ENCODE measurements at regions not wholly inside any gene's neighbourhood (a gene's known extent, or its start where the extent isn't known, plus 50 kb on each side); places are given as distances from the start of the nearest gene placed in this dataset.

DNA sequence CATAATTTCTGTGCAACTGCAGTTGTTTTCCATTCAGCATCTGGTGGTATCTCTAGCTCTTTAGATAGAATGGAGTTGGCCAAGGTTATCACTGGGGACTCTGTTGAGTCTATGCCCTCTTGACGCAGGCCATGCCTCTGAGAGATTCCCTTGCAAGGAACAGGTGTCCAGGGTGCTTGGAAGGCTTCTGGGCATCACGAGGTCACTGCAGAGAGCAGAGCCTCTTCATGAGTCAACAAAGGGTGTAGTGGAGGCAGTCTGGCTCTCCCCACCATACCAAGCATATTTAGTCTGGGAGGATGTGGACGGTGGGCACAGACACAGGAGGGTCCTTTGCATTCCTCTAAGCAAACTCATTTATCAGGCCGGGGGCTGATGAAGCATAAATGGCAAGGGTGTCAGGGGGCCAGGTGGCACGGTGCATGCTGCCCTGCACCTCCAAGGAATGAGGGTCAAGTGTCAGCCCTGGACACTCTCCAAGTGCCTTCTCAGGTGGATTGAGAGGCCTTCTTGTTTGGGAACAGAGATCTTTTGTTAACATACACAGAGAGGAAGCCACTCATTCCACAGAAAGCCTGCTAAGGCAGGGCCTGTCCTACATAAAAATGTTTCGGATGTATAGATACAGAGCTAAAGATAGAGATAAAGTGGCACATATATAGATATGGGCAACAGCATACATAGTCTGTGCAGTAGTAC lies 328.6 kb downstream of the INHBA start:
- no peaks in the 10 kb centered on the region for H3K4me1 Mint-ChIP-seq
- no peaks in the 10 kb centered on the region for H3K36me3 Mint-ChIP-seq
- H3K4me3 ChIP-seq = no peak overlapping the region
- H3K27me3 Mint-ChIP-seq (ENCODE audit: insufficient read depth, low read depth) = peaks cover 2% of the 10 kb centered on the region
- H3K4me3 Mint-ChIP-seq = no peak overlapping the region
- no peak for DNase-seq (ENCODE audit: low spot score)
- TF ChIP-seq EZH2phosphoT487 (IDR thresholded peaks at IDR 0.05) (no peak), EZH2 (IDR thresholded peaks at IDR 0.05) (no peak)
- TF ChIP-seq, protein P1, sequence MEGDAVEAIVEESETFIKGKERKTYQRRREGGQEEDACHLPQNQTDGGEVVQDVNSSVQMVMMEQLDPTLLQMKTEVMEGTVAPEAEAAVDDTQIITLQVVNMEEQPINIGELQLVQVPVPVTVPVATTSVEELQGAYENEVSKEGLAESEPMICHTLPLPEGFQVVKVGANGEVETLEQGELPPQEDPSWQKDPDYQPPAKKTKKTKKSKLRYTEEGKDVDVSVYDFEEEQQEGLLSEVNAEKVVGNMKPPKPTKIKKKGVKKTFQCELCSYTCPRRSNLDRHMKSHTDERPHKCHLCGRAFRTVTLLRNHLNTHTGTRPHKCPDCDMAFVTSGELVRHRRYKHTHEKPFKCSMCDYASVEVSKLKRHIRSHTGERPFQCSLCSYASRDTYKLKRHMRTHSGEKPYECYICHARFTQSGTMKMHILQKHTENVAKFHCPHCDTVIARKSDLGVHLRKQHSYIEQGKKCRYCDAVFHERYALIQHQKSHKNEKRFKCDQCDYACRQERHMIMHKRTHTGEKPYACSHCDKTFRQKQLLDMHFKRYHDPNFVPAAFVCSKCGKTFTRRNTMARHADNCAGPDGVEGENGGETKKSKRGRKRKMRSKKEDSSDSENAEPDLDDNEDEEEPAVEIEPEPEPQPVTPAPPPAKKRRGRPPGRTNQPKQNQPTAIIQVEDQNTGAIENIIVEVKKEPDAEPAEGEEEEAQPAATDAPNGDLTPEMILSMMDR (IDR thresholded peaks at IDR 0.05) = no peak
- no peak overlapping the region for H3K4me2 ChIP-seq
- no peak overlapping the region for H3K27ac ChIP-seq
- no peak overlapping the region for H3K27ac Mint-ChIP-seq
- no peaks in the 10 kb centered on the region for H3K9me3 ChIP-seq (ENCODE audit: low read depth)
- no peaks in the 10 kb centered on the region for H3K79me2 ChIP-seq (ENCODE audit: low read depth)
- no peaks in the 10 kb centered on the region for H3F3A ChIP-seq (ENCODE audit: low read depth)
- no peak overlapping the region for H3K9ac ChIP-seq
- H3K4me1 ChIP-seq = no peaks in the 10 kb centered on the region
- no peak overlapping the region for H2AFZ ChIP-seq (replicated peaks)
- no peaks in the 10 kb centered on the region for H3K9me3 Mint-ChIP-seq
- H3K27me3 ChIP-seq = no peaks in the 10 kb centered on the region
- no peaks in the 10 kb centered on the region for H3K36me3 ChIP-seq
- H4K20me1 ChIP-seq (ENCODE audit: low read depth) = no peaks in the 10 kb centered on the region

DNA sequence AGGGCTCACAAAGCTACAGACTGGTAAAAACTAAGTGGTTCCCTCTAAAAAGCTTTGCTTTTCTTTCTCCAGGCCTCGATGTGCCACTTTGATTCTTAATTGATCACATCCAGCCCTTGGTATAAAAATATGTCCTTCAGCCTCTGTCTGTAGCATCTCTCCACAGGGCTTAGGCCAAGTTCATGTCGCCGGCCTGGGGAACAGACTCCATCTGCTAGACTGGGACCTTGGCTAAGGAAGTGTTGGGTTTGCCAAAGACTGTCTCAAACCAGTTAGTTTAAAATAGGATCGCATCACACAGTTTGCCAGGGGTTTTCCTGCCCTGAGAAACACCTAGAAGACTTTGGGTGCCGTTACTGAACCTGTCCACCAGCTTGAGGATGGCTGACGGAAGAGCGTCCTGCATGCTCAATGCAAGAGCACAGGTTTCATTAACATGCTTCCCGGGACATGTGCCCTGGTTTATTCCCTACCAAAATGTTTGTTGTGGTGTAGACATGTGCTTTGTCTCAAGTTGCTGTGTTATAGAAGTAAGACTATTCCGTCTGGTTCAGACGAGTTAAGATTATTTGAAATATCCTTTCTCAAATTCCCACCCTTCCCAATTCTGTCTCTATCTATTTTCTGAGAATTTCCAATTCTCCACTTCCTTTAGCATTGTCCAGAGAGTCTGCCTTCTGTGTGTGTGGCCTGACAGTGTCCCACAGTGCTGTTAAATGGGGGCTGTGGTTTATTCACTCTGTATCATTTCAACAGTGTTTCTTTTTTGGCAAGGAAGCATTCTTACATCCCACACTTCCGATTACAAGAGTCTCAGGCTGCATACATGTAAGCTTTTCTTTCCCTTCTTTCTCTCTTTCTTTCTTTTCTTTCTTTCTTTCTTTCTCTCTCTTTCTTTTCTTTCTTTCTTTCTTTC lies 334.7 kb downstream of the INHBA start:
- H2AFZ ChIP-seq (replicated peaks) = no peak overlapping the region
- no peaks in the 10 kb centered on the region for H4K20me1 ChIP-seq (ENCODE audit: low read depth)

DNA sequence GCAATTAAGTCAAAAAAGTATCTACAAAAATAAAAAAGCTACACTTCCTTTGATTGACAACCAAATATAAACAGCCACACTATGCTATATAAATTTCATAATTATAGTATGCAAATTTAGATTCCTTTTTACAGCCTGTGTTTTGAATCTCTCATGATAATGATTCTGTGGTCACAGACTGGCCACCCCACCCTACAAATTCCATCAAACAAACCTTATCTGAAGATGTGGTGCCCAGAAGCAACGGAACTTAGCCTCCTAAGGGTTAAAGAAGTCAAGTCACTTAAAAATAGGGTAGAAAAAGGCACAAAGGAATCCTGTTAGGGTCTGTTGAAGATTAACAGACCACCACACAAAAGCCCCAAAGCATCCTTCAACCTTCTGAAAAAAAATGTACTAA lies 351.8 kb downstream of the INHBA start:
- Histone ChIP-seq H3K27me3 (no peaks in the 10 kb centered on the region), H3K4me2 (no peak overlapping the region), H4K20me1 (ENCODE audit: low read depth) (no peaks in the 10 kb centered on the region), H3K27ac (no peak overlapping the region), H3K36me3 (no peaks in the 10 kb centered on the region), H3K4me3 (no peak overlapping the region), H3K79me2 (ENCODE audit: low read depth) (no peaks in the 10 kb centered on the region), H3K9me3 (ENCODE audit: low read depth) (no peaks in the 10 kb centered on the region), H2AFZ (replicated peaks) (no peak overlapping the region), H3K4me1 (no peaks in the 10 kb centered on the region), H3K9ac (no peak overlapping the region), H3F3A (ENCODE audit: low read depth) (no peaks in the 10 kb centered on the region)
- no peaks in the 10 kb centered on the region for H3K4me1 Mint-ChIP-seq
- H3K4me3 Mint-ChIP-seq = no peak overlapping the region
- DNase-seq (ENCODE audit: low spot score) = no peak
- no peak overlapping the region for H3K27ac Mint-ChIP-seq
- no peak for TF ChIP-seq EZH2phosphoT487 (IDR thresholded peaks at IDR 0.05)
- TF ChIP-seq, protein P1 (IDR thresholded peaks at IDR 0.05) = no peak
- no peak for TF ChIP-seq EZH2 (IDR thresholded peaks at IDR 0.05)
- H3K9me3 Mint-ChIP-seq = no peaks in the 10 kb centered on the region
- H3K27me3 Mint-ChIP-seq (ENCODE audit: insufficient read depth, low read depth) = no peaks in the 10 kb centered on the region
- H3K36me3 Mint-ChIP-seq = no peaks in the 10 kb centered on the region

More for the DNA sequence above, 334.7 kb downstream of the INHBA start:
- H3K9me3 Mint-ChIP-seq = peaks cover 3% of the 10 kb centered on the region
- TF ChIP-seq, protein P1 (IDR thresholded peaks at IDR 0.05) = no peak
- no peak for TF ChIP-seq EZH2phosphoT487 (IDR thresholded peaks at IDR 0.05)
- no peak for TF ChIP-seq EZH2 (IDR thresholded peaks at IDR 0.05)
- no peaks in the 10 kb centered on the region for H3K36me3 Mint-ChIP-seq
- H3K4me1 Mint-ChIP-seq = no peaks in the 10 kb centered on the region
- Histone ChIP-seq H3K27me3 (no peaks in the 10 kb centered on the region), H3K9me3 (ENCODE audit: low read depth) (no peaks in the 10 kb centered on the region), H3K36me3 (no peaks in the 10 kb centered on the region), H3K4me1 (no peaks in the 10 kb centered on the region), H3K27ac (no peak overlapping the region), H3K9ac (no peak overlapping the region), H3K4me3 (no peak overlapping the region), H3K79me2 (ENCODE audit: low read depth) (no peaks in the 10 kb centered on the region), H3K4me2 (no peak overlapping the region), H3F3A (ENCODE audit: low read depth) (no peaks in the 10 kb centered on the region)
- no peak overlapping the region for H3K4me3 Mint-ChIP-seq
- peaks cover 4% of the 10 kb centered on the region for H3K27me3 Mint-ChIP-seq (ENCODE audit: insufficient read depth, low read depth)
- no peak for DNase-seq (ENCODE audit: low spot score)
- H3K27ac Mint-ChIP-seq = no peak overlapping the region

All from neural progenitor cell (in vitro differentiated cells).